Hepatocyte (in vitro differentiated cells): ENCODE measurements at regions not wholly inside any gene's neighbourhood (a gene's known extent, or its start where the extent isn't known, plus 50 kb on each side); places are given as distances from the start of the nearest gene placed in this dataset.

Source experiments
- DNase-seq: peaks from one replicate; pipeline ENCODE4 v3.0.0-alpha.2; 2016; ENCODE audit warnings: low spot score
- H2AFZ ChIP-seq: fragments of 200-600 bp; sonication (generic); 2 replicates; pipeline ENCODE4 v1.6.0; 2016; ENCODE audit warnings: antibody characterized with exemption, mild to moderate bottlenecking
- H3K27ac ChIP-seq: fragments of 200-600 bp; sonication (generic); 2 replicates; pipeline ENCODE4 v1.5.1; 2016; ENCODE audit warnings: mild to moderate bottlenecking
- H3K27me3 ChIP-seq: fragments of 200-600 bp; sonication (generic); 2 replicates; pipeline ENCODE4 v1.6.1; 2016
- H3K36me3 ChIP-seq: fragments of 200-600 bp; sonication (generic); replicated peaks from 2 replicates; pipeline ENCODE4 v1.5.1; 2016; ENCODE audit warnings: low read depth; ENCODE audit not compliant: insufficient read depth
- H3K4me1 ChIP-seq: fragments of 200-600 bp; sonication (generic); 2 replicates; pipeline ENCODE4 v1.5.1; 2016; ENCODE audit warnings: mild to moderate bottlenecking, moderate library complexity; ENCODE audit not compliant: insufficient read depth
- H3K4me2 ChIP-seq: fragments of 200-600 bp; sonication (generic); 2 replicates; pipeline ENCODE4 v1.6.0; 2016
- H3K4me3 ChIP-seq: fragments of 200-600 bp; sonication (generic); 2 replicates; pipeline ENCODE4 v1.5.1; 2016; ENCODE audit warnings: mild to moderate bottlenecking
- H3K79me2 ChIP-seq: fragments of 200-600 bp; sonication (generic); 2 replicates; pipeline ENCODE4 v1.6.0; 2017; ENCODE audit warnings: mild to moderate bottlenecking
- H3K9me2 ChIP-seq: fragments of 200-600 bp; sonication (generic); replicated peaks from 2 replicates; pipeline ENCODE4 v1.6.0; 2017; ENCODE audit warnings: mild to moderate bottlenecking; ENCODE audit not compliant: insufficient read depth
- H3K9me3 ChIP-seq: fragments of 200-600 bp; sonication (generic); 2 replicates; pipeline ENCODE4 v1.5.1; 2016; ENCODE audit warnings: low read depth, mild to moderate bottlenecking
- H4K20me1 ChIP-seq: fragments of 200-600 bp; sonication (generic); 2 replicates; pipeline ENCODE4 v1.6.0; 2016; ENCODE audit warnings: mild to moderate bottlenecking; ENCODE audit not compliant: insufficient read depth, poor library complexity, severe bottlenecking
- CTCF ChIP-seq: fragments of 200-600 bp; sonication (generic); IDR thresholded peaks from 2 replicates; pipeline ENCODE4 v1.5.1; 2016; ENCODE audit warnings: antibody characterized with exemption, mild to moderate bottlenecking; ENCODE audit not compliant: poor library complexity
- EZH2 ChIP-seq: fragments of 200-600 bp; sonication (generic); IDR thresholded peaks from 2 replicates; pipeline ENCODE4 v1.6.1; 2016; ENCODE audit warnings: antibody characterized with exemption, mild to moderate bottlenecking, borderline replicate concordance
- EZH2phosphoT487 ChIP-seq: fragments of 200-600 bp; sonication (generic); IDR thresholded peaks from one replicate; pipeline ENCODE4 v1.6.1; 2018; ENCODE audit warnings: antibody characterized with exemption, mild to moderate bottlenecking, low read depth, moderate library complexity; ENCODE audit not compliant: unreplicated experiment, severe bottlenecking
- WGBS: methylation state at CpG from one replicate; pipeline ENCODE4 v1.1.6; 2016; ENCODE audit warnings: low lambda C conversion rate; ENCODE audit errors: missing lambda C conversion rate; 5-methylcytosine and 5-hydroxymethylcytosine counted together

GRCh38 chr7:17171427-17171826 is 127.0 kb upstream of the AHR start:
- Histone ChIP-seq H3K27me3 (no peaks in the 10 kb centered on the region), H3K9me3 (no peaks in the 10 kb centered on the region)
- WGBS = 94% methylated on average over 3 of the region's 3 CpGs

GRCh38 chr7:17176371-17177032 is 122.0 kb upstream of the AHR start:
- H3K4me3 ChIP-seq = no peak overlapping the region
- no peak overlapping the region for H3K27ac ChIP-seq
- H3K4me2 ChIP-seq = no peak overlapping the region
- no peak for DNase-seq
- H2AFZ ChIP-seq = no peak overlapping the region
- no peaks in the 10 kb centered on the region for H3K27me3 ChIP-seq
- TF ChIP-seq CTCF (no peak), EZH2phosphoT487 (no peak)
- no peaks in the 10 kb centered on the region for H3K9me3 ChIP-seq
- H3K4me1 ChIP-seq = no peaks in the 10 kb centered on the region
- H3K9me2 ChIP-seq = no peaks in the 10 kb centered on the region
- no peaks in the 10 kb centered on the region for H4K20me1 ChIP-seq
- H3K36me3 ChIP-seq = no peaks in the 10 kb centered on the region
- WGBS = 93% methylated on average over 11 of the region's 11 CpGs
- H3K79me2 ChIP-seq = no peaks in the 10 kb centered on the region

More at GRCh38 chr7:17171427-17171826, 127.0 kb upstream of the AHR start:
- no peak for TF ChIP-seq CTCF
- Histone ChIP-seq H3K36me3 (no peaks in the 10 kb centered on the region), H3K27ac (no peak overlapping the region), H3K4me1 (no peaks in the 10 kb centered on the region), H3K4me3 (no peak overlapping the region), H3K9me2 (no peaks in the 10 kb centered on the region), H3K79me2 (no peaks in the 10 kb centered on the region), H4K20me1 (no peaks in the 10 kb centered on the region), H3K4me2 (no peak overlapping the region), H2AFZ (no peak overlapping the region)
- no peak for DNase-seq

DNA sequence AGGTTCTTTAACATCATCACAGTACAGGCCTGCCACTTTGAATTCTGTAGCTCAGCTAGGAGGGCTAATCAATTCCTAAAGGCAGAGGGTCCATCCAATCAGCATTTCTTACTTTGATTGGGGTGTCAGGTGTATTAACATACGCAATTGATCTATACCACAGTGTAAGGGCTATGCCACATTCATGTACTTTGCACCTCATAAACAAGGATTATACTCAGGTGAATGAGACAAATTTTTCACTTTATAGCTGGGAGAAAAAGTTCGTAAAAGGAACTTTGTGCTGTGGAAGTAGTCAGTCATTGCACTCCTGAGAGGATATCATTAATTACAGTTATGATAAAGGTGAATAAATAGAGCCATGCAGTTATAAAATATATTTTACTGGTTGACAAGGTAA is 119.9 kb upstream of the AHR start:
- H3K4me1 ChIP-seq = no peaks in the 10 kb centered on the region
- TF ChIP-seq CTCF (no peak), EZH2 (no peak), EZH2phosphoT487 (no peak)
- WGBS = 66% methylated on average over 2 of the region's 2 CpGs
- no peak overlapping the region for H3K4me2 ChIP-seq
- H3K9me3 ChIP-seq = no peaks in the 10 kb centered on the region
- no peaks in the 10 kb centered on the region for H3K79me2 ChIP-seq
- no peaks in the 10 kb centered on the region for H3K27me3 ChIP-seq
- H3K4me3 ChIP-seq = no peak overlapping the region
- no peak overlapping the region for H2AFZ ChIP-seq
- H3K27ac ChIP-seq = peak overlapping the region; percentile 31
- no peaks in the 10 kb centered on the region for H3K36me3 ChIP-seq
- H3K9me2 ChIP-seq = no peaks in the 10 kb centered on the region
- no peaks in the 10 kb centered on the region for H4K20me1 ChIP-seq
- no peak for DNase-seq

GRCh38 chr7:17181482-17181881 is 117.0 kb upstream of the AHR start:
- TF ChIP-seq CTCF = no peak
- TF ChIP-seq EZH2phosphoT487 = no peak
- TF ChIP-seq EZH2 = no peak
- 78% methylated on average over 3 of the region's 3 CpGs for WGBS

More at GRCh38 chr7:17181482-17181881, 117.0 kb upstream of the AHR start:
- peaks cover 10% of the 10 kb centered on the region for H3K4me1 ChIP-seq
- H3K4me2 ChIP-seq = no peak overlapping the region
- DNase-seq = no peak
- no peaks in the 10 kb centered on the region for H4K20me1 ChIP-seq
- no peak overlapping the region for H2AFZ ChIP-seq
- H3K27me3 ChIP-seq = no peaks in the 10 kb centered on the region
- no peaks in the 10 kb centered on the region for H3K79me2 ChIP-seq
- H3K36me3 ChIP-seq = no peaks in the 10 kb centered on the region
- no peak overlapping the region for H3K4me3 ChIP-seq
- H3K27ac ChIP-seq = no peak overlapping the region
- H3K9me3 ChIP-seq = no peaks in the 10 kb centered on the region
- H3K9me2 ChIP-seq = no peaks in the 10 kb centered on the region
